Activated T-cell treated with anti-CD3 and anti-CD28 coated beads, Interleukin-2, amount 50 U/mL, for 48 hours (primary cell): ENCODE measurements at regions not wholly inside any gene's neighbourhood (a gene's known extent, or its start where the extent isn't known, plus 50 kb on each side); places are given as distances from the start of the nearest gene placed in this dataset.
"Not testable (repeated sequence)": the region's sequence is repeated elsewhere in the genome, so short reads cannot be mapped to it uniquely, and the experiment has no call there.

ENCODE experiments used
- DNase-seq, 2 experiments: peaks; one replicate each; pipeline ENCODE4 v3.0.0-alpha.2; 2020

DNA sequence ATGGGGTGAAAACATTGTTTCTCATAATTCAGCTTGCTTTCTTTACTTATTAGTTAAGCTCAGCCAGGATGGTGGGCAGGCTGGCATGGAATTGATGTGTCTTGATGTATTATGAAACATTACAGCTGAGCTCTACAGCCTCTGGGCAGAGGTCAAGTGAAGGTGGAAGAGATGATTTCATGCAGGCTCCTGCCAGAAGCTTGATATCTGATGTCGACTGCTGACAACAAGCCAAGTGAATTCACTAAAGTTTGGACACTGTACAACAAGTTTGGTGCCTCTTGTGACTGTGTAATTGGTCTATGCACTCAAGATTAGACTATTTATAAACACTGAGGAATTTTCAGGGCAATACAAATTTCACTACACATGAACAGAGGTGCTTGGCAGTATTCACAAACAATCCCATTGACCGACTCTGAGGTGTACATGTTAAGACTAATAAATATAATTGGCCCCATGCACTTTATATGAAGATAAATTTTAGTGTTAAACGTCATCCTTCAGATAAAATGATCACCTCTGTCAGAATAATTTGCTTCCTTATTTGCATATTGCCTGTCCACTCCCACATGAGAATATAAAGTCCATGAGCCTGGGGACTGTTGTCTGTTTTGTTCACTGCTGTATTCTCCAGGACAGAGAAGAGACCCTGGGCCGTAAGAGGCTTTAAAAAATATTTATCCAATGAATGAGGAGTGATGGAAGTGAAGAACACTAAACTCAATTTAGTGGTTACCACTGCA lies 612.2 kb downstream of the IQCM start:
- DNase-seq: no peak

DNA sequence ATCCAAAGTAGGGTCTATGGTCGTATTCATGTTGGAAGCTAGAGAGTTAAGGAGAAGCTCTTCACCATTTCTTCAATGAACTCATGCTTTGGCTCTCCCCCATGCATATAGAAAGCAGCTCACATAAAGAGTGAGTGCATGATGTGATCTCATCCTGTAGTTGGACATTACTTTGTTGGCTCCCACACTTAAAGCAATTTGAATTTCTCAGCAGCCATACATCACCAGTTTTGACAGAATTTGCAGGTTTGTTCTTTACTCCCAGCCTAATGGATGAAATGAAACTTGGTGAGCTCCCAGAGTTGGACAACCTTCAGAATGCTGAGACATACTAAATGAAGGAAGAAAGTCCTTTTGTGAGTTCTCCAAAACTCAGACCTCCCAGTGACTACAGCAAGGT lies 613.5 kb downstream of the IQCM start:
- no peak for DNase-seq

DNA sequence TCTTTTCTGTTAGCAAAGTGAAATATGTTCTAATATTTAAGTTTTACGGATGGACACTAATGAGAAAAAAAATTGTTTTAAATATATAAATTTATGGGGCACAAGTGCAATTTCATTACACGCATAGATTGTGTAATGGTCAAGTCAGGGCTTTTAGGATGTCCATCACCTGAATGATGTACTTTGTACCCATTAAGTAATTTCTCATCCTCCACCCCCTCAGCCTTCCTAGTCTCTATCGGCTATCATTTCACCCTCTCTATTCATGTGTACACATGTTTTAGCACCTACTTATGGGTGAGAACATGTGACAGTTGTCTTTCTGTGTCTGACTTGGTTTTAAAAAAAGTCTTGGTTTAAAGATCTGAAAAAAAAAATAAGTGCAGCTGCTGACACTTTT lies 616.0 kb downstream of the IQCM start:
- no peak for DNase-seq

DNA sequence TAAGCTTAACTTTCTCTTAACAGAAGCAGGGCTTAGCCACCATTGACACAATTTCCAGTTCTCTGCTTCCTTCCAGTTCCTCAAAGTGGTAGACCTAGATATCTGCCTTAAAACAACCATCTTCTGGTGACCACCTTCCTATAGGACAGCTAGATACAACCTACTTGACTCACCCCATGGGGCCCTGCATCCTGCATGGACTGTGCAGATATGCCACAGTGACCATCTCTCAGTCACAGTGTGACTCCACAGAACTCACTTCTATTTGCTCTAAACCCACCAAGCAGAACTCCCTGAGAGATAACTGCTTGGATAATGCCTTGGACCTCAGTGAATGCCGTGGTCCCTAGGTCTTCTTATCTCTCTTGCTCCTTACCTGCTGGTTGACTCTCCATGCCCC lies 621.6 kb downstream of the IQCM start:
- no peak for DNase-seq

DNA sequence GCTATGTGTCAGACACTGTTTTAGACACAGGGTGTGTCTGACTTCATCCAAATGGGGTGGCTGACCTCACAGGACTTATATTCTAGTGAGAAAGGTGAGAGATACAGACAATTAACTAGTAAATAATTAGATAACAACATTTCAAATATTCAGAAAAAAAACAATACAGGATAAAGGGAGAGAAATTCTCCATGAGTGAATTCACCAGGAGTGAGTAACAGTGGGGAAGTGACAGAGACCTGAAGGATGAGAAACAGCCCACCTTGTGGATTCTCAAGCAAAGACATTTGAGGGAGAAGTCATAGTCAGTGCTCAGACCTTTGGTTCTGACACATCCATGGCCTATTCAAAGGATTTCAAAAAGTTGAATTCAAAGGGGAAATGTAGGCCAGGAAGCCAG lies 627.9 kb downstream of the IQCM start:
- DNase-seq: no peak

DNA sequence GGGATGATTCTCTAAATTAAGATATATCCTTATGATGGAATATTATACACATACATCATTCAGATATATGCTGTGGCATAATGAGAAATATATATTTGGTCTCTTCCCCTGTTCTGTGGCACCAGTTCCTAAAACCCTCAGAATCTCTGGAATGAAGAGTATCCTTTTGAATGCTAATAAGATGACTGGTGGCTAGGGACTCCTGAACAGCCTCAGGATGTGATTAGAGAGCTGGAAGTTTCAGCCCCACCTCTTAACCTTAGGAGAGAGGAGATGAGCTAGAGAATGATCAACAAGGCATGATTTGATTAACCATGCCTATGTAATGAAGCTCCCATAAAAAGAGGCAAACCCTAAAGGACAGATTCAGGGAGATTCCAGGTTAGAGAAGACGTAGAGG lies 632.0 kb downstream of the IQCM start:
- DNase-seq: no peak

DNA sequence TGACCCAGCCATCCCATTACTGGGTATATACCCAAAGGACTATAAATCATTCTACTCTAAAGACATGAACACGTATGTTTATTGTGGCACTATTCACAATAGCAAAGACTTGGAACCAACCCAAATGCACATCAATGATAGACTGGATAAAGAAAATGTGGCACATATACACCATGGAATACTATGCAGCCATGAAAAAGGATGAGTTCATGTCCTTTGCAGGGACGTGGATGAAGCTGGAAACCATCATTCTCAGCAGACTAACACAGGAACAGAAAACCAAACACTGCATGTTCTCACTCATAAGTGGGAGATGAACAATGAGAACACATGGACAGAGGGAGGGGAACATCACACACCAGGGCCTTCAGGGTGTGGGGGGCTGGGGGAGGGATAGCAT lies 634.2 kb downstream of the IQCM start:
- not testable (repeated sequence) for DNase-seq

DNA sequence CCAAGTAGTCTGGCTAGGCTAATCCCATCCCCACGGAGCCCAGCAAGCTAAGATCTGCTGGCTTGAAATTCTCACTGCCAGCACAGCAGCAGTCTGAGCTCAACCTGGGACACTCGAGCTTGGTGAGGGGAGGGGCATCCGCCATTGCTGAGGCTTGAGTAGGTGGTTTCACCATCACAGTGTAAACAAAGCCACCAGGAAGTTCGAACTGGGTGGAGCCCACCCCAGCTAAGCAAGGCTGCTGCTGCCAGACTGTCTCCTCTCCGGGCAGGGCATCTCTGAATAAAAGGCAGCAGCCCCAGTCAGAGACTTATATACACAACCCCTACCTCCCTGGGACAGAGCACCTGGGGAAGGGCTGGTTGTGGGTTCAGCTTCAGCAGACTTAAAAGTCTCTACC lies 639.6 kb downstream of the IQCM start:
- no peak for DNase-seq

DNA sequence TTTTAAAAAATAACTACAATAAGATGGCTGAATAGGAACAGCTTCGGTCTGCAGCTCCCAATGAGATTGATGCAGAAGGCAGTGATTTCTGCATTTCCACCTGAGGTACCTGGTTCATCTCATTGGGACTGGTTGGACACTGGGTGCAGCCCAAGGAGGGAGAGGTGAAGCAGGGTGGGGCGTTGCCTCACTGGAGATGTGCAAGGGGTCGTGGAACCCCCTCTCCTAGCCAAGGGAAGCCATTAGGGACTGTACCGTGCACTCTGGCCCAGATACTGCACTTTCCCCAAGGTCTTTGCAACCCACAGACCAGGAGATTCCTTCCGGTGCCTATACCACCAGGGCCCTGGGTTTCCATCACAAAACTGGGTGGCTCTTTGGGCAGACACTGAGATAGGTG lies 640.1 kb downstream of the IQCM start:
- no peak for DNase-seq

DNA sequence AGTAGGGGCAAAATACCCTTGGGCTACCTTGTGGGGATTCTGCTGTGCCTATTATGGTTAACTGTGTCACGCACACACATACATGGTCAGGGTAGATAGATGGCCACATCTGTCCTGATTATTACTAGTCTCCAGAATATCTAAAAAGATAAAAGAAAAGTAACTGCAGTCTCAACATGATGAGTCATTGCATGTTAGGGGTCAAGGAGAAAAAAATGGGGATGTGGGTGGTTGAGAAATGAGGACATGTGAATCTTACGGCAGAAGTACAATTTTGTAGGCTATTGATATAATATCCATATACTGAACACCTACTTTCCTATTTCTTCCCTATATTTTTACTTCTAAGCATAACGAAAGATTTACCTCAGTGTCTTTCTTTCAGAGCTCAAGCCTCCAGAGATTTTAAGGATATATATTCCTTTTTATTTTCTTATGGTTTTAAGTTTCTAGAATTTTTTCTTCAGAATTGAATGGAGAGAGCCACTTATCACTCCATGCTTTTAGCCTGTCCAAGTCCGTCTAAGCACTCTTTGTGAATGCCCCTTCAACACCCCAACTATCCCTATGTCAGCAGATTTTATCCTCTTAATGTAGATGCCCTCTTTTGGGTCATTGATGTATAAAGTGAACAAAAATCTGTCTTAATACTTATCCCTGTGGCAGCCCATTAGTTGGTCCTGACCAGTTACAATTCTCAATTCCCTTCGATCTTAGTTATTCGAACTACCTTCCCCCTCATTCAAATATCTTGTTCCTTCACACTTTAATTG lies 642.2 kb downstream of the IQCM start:
- no peak for DNase-seq

DNA sequence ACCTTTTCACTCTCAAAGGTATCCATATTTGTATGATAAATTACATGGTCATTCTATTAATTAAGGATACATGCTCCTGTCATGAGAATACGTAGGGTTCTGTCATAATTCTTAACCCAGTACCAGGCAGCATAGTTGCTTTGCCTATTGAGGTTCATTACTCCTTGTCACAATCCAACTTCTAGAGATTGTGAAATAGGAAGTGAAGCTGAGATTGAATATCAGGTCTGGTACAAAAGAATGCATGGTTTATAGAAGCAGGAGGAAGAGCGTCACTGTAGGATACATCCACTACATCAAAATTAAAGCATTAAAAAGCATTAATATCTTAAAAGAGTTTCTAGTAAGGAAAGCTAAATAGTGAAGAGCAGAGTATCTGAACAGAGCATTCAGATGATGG lies 647.0 kb downstream of the IQCM start:
- DNase-seq: no peak

DNA sequence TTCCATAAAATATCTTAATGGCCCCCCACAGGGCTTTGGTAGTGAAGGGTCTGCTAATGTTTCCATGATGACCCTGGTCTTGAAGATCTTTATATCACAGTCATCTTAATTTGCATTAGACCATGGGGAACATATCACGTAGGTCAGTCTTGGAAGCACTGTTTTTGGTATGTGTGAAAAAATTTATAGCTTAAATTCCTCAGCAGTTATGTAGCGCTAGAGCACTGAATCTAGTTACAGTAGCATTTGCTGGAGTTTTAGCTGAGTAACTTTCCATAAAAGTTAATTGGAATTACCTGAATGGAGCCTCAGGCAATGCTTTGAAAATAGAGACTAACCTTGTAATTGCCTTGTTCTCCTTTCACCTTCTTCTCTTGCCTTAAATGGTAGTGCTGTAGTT lies 648.8 kb downstream of the IQCM start:
- DNase-seq: no peak

DNA sequence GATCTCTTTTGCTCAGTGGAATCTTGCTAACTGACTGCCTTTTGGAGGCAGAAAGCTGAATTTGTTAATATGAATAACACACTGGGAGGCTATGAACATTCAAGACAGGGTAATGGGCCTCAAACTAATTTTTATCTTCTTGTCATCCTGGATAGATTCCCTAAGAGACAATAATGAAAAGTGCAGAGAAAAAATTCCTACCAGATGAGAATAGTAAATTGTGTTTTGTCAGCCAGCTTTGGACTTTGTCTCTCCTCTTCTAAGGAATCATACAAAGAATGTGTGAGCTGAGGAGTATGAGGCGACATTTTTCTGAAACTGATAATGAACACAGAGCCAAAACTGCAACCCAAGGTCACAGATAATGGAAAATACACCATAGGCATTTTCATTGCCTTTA lies 649.3 kb downstream of the IQCM start:
- no peak for DNase-seq

DNA sequence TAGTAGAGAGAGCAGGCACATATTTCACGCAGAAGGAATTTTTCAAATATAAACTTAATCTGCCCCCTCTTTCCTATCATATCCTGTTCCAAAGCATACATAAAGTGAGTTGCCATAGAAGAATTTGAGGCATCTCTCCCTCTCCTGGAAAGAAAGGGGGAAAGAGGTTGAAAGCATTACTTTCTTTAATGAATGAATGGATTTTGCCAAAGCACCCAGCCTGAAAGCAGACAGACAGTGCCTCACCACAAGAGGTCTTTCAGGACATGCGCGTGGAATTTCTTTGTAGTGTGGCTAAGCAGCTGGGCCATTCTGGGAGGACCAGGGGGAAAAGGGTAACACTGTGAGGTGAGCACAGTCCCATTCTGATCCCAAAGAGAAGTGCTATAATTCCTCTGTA lies 651.4 kb downstream of the IQCM start:
- no peak for DNase-seq

DNA sequence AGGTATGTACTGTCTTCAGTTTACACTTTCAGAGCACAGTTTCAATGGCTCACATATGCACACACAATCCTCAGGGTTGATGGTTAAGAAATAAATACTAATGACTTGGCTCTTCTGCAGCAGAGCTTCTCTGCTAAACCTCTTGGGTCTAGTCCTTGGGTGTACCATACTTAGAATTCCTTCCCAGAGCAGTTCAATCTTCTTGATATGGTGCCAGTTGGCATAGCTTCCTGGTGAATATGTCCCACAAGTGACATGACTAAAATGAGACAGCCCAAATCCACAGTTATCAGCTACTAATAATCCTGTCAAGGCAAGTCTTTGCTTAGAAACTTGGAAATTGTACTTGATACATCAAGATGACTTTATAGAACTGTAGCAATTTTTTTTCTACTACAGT lies 654.4 kb downstream of the IQCM start:
- DNase-seq: no peak

DNA sequence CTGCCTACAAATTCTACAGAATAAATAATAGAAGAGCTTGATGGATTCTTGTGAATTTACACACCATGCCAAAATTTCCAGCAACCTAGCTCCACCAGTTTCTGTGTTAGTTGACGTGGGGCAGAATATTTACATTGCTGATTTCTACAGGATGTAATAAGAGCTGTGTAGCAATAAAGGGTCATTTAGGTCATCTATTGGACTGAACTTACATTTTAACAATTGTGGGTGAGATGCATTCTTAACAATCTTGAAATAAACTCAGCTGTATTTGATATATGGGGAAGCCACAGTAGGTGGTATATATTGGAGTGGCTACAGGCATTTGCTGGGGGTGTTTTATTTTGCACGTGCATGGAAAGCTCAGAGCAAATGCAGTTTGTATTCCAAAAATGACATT lies 655.3 kb downstream of the IQCM start:
- no peak for DNase-seq

DNA sequence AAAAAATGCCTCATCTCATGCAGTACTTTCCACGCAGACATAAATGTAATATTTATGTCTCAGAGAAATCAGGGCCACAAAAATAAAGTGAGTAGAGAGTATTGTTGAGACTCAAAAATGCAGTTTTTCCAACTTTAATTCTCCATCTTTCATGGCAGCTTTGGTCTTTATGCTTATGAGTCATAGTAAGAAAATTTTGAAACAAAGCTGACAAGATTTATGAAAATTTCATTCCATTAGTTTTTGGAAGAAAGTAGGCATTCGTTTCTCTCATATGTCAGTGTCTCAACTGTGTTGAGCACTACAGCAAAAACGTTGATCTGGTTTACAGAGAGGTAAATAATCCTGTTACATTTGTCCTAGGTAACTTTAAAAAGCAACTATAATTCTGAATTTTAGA lies 656.8 kb downstream of the IQCM start:
- no peak for DNase-seq

DNA sequence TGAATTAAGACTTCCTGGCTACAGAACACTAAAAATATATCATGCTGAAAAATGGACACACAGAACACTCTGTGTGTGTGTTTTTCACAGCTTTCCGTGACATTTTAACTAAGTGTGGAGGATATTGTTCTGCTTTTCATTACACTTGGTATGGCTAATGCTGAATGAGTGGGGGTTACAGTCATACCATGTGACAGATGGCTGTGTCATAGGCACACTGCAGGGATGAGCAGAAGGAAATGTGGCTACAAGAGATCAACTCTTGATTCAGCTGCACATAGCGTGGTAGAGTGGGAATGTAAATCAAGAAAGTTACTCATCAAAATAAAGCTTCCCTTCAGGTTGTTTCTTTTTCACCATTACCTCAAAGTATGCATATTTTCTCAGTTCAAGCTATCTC lies 669.8 kb downstream of the IQCM start:
- DNase-seq: no peak

DNA sequence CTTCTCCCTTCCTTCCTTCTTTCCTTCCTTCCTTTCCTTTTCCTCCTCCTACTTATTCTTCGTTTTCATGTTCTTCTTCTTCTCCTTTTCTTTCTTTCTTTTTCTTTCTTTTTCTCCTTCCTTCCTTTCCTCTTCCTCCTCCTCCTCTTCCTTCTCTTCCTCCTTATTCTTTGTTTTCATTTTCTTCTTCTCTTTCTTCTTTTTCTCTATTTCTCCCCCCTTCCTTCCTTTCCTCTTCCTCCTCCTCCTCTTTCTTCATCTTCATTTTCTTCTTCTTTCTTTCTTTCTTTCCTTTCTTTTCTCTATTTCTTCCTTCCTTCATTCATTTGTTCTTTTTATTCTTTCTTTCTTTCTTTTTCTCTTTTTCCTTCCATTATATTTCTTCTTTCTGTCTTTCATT lies 671.6 kb downstream of the IQCM start:
- no peak for DNase-seq

DNA sequence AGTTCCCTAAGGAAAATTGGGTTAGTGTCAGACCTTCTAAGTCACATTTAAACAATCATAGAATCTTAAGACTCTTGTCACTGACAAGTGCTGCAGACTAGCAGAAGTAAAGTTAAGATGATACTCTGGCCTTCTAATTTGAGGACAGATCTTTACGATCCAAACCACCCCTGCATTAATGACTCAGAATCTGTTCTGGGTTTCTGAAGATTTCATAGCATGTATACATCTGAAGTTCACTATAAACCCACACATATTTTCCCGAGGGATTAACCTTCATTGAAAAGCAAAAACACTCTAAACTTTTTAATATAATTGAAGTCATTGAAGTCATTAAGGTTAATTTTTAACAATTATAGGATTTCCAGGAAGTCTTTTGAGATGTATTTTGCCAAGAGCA lies 674.3 kb downstream of the IQCM start:
- no peak for DNase-seq

DNA sequence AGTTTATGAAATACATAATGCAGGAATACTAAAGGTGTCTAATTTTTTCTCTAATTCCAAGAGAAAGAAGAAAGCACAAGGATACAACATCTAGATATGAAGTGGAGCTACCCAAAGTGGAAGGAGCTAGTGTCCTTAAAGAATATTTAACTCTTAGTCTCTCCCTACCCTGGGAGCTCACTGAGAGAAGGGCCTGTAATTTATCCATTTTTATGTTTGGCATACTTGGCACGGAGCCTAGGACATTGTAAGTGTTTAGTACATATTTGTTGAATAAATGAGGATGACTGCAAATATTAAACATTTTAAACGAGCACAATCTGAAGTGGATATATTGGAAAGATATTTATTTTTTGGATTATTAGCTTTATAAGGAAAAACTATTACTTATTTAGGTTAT lies 674.8 kb downstream of the IQCM start:
- no peak for DNase-seq

DNA sequence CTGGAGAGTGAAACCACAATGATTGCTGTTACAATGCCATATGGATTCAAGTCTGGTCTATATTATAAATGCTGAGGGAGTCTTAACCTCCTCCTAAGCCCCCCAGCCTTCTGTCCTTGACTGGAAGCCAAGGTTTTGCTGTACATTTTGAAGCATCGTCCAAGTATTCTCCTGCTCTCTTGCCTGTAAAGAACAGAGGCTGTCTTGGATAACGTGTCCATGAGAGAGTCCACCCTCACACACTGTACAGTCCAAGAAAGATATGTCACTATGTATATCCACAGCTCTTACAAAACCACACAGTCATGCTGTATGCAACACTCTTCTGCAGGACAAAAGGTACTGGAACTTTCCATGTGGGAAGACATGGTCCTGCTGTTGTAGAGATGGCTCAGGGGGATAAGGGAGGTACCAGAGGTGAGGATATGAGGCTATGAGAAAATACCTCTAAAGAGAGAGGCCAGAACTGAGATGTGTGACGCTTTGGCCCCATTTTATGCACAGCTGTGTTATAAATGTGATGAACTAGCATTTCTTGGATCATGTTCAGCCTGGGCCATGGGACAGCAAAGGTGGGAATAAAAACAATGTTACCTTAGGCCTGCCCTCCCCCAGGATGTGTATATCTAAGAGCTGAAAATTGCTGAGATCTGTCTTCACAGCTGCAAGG lies 678.6 kb downstream of the IQCM start:
- DNase-seq: no peak

DNA sequence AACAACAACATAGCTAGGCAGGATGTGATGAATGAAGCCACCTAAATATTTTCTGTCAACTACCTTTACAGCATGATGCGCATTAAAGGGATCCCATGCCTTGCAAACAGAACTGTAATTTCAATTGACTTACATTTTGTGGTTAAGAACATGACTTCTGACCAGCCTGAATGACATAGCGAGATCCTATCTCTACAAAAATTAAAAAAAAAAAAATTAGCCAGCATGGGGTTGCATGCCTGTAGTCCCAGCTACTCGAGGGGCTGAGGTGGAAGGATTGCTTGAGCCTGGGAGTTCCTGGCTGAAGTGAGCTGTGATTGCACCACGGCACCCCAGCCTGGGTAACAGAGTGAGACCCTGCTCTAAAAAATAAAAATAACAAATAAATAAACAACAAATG lies 680.6 kb downstream of the IQCM start:
- DNase-seq: no peak

DNA sequence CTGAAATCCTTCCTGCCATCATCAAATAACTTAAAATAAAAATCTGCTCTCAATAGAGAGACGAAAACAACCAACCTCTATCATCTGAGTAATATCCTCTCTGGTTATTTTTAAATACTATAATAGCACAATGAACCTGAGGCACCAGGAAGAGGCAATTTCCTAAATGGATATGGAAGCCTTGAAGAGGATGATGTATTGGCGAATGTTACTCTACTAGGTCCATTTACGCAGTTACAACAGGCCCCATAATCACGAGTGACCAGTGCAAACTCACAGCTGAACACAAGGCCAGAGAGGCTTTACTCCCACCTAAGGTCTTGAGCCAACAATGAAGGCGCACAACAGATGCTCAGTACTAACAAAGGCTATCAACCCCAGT lies 678.8 kb upstream of the NR3C2 start:
- no peak for DNase-seq
